ENCODE measurements at regions not wholly inside any gene's neighbourhood (a gene's known extent, or its start where the extent isn't known, plus 50 kb on each side); places are given as distances from the start of the nearest gene placed in this dataset.

DNA sequence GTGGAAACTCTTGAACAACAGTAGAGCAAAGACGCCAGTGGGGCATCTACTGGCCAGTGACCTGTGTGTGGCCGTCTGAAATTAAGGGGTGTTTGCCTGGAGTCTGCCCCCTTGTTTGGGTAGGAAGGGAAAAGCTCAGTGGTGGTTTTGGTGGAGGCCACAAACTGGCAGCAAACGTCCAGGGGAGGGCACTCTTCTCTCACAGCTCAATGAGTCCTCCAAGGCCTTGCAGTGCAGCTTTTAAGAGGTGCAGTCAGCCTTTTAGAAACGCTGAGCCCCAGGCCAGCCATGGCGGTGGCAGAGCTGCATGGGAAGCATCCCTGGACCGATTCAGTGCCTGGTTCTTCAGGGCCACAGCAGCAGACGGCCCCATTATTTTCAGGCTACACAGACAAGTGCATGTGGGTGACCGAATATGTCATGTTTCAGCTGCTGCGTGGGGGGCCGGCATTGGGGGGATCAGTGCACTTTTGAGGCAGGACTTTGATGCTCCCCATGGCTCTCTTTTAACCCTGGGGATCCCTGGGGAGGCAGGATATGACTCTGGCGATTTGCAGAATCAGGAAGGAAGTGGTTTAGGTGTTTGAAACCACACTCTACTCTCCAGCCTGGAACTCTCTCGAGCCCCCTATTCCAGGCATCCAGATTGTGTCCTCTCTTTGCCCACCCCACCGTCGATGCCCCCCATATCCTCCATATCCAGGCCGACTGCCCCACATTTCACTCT is 414.0 kb downstream of the PRDM2 start:
- Histone ChIP-seq H3K27ac (ENCODE audit: low read depth, low read length) (no peak overlapping the region), H3K36me3 (ENCODE audit: control insufficient read depth in 3 of 3, insufficient read depth in 3 of 3, low read length in 3 of 3) (no peaks in the 10 kb centered on the region), H3K4me3 (ENCODE audit: low read length in 3 of 3) (no peak overlapping the region), H3K4me1 (ENCODE audit: control insufficient read depth in 3 of 3, insufficient read depth in 3 of 3, low read length in 3 of 3) (no peaks in the 10 kb centered on the region), H3K9me3 (ENCODE audit: control insufficient read depth in 3 of 3, low read length in 3 of 3) (no peaks in the 10 kb centered on the region), H3K27me3 (ENCODE audit: control insufficient read depth in 3 of 3, insufficient read depth in 3 of 3, low read length in 3 of 3) (no peaks in the 10 kb centered on the region), H3K9ac (ENCODE audit: low read depth in 1 of 3, low read length in 3 of 3) (no peak overlapping the region)

- peaks cover 0 to 5% (median under 1%) of the 10 kb centered on the region in 3 donors for H3K9me3 ChIP-seq (ENCODE audit: control insufficient read depth in 3 of 3, low read length in 3 of 3)
- H3K9ac ChIP-seq (ENCODE audit: low read depth in 1 of 3, low read length in 3 of 3), result no peak overlapping the region
- no peaks in the 10 kb centered on the region for H3K4me1 ChIP-seq (ENCODE audit: control insufficient read depth in 3 of 3, insufficient read depth in 3 of 3, low read length in 3 of 3)
- no peak overlapping the region for H3K4me3 ChIP-seq (ENCODE audit: low read length in 3 of 3)
- no peaks in the 10 kb centered on the region for H3K27me3 ChIP-seq (ENCODE audit: control insufficient read depth in 3 of 3, insufficient read depth in 3 of 3, low read length in 3 of 3)
- H3K27ac ChIP-seq (ENCODE audit: low read depth, low read length), result no peak overlapping the region
- no peaks in the 10 kb centered on the region for H3K36me3 ChIP-seq (ENCODE audit: control insufficient read depth in 3 of 3, insufficient read depth in 3 of 3, low read length in 3 of 3)
These were observed 416.0 kb downstream of the PRDM2 start for GRCh38 chr1:14115976-14116375.

GRCh38 chr1:14117700-14118099 is 417.7 kb downstream of the PRDM2 start:
- no peak overlapping the region for H3K9ac ChIP-seq (ENCODE audit: low read depth in 1 of 3, low read length in 3 of 3)
- no peaks in the 10 kb centered on the region for H3K27me3 ChIP-seq (ENCODE audit: control insufficient read depth in 3 of 3, insufficient read depth in 3 of 3, low read length in 3 of 3)
- H3K4me1 ChIP-seq (ENCODE audit: control insufficient read depth in 3 of 3, insufficient read depth in 3 of 3, low read length in 3 of 3), result no peaks in the 10 kb centered on the region
- no peak overlapping the region for H3K4me3 ChIP-seq (ENCODE audit: low read length in 3 of 3)
- H3K27ac ChIP-seq (ENCODE audit: low read depth, low read length), result no peak overlapping the region
- H3K36me3 ChIP-seq (ENCODE audit: control insufficient read depth in 3 of 3, insufficient read depth in 3 of 3, low read length in 3 of 3), result no peaks in the 10 kb centered on the region
- H3K9me3 ChIP-seq (ENCODE audit: control insufficient read depth in 3 of 3, low read length in 3 of 3), result peaks cover 0 to 5% (median 2%) of the 10 kb centered on the region in 3 donors

GRCh38 chr1:14118691-14119485 is 418.9 kb downstream of the PRDM2 start:
- Histone ChIP-seq H3K4me1 (ENCODE audit: control insufficient read depth in 3 of 3, insufficient read depth in 3 of 3, low read length in 3 of 3) (no peaks in the 10 kb centered on the region), H3K27me3 (ENCODE audit: control insufficient read depth in 3 of 3, insufficient read depth in 3 of 3, low read length in 3 of 3) (no peaks in the 10 kb centered on the region), H3K9me3 (ENCODE audit: control insufficient read depth in 3 of 3, low read length in 3 of 3) (peaks cover 0 to 5% (median 2%) of the 10 kb centered on the region in 3 donors), H3K9ac (ENCODE audit: low read depth in 1 of 3, low read length in 3 of 3) (no peak overlapping the region), H3K36me3 (ENCODE audit: control insufficient read depth in 3 of 3, insufficient read depth in 3 of 3, low read length in 3 of 3) (no peaks in the 10 kb centered on the region), H3K4me3 (ENCODE audit: low read length in 3 of 3) (no peak overlapping the region), H3K27ac (ENCODE audit: low read depth, low read length) (no peak overlapping the region)

DNA sequence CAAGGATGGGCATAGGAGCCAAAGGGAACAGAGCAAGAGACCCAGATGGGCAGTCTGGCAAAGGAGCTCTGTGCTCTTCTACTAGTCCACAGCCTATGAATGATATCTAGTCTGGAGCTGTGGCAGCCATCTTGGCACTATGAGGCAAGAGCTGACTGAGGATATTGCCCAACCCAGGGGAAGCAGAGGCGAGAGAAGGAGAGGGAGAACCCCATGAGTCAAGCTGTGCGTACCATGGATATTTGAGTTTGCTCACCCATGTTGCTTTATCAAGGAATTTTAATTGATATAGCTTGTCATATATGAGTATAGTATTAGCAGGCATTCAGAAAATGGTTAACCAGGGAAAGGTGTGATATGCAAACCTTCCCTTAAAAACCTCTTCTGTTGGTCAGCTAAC is 420.9 kb downstream of the PRDM2 start:
- no peak overlapping the region for H3K4me3 ChIP-seq (ENCODE audit: low read length in 3 of 3)
- H3K27ac ChIP-seq (ENCODE audit: low read depth, low read length), result no peak overlapping the region
- H3K9me3 ChIP-seq (ENCODE audit: control insufficient read depth in 3 of 3, low read length in 3 of 3), result peaks cover 0 to 5% (median 2%) of the 10 kb centered on the region in 3 donors
- H3K36me3 ChIP-seq (ENCODE audit: control insufficient read depth in 3 of 3, insufficient read depth in 3 of 3, low read length in 3 of 3), result no peaks in the 10 kb centered on the region
- peaks cover 0 to 3% (median 0%) of the 10 kb centered on the region in 3 donors for H3K27me3 ChIP-seq (ENCODE audit: control insufficient read depth in 3 of 3, insufficient read depth in 3 of 3, low read length in 3 of 3)
- no peak overlapping the region for H3K9ac ChIP-seq (ENCODE audit: low read depth in 1 of 3, low read length in 3 of 3)
- no peaks in the 10 kb centered on the region for H3K4me1 ChIP-seq (ENCODE audit: control insufficient read depth in 3 of 3, insufficient read depth in 3 of 3, low read length in 3 of 3)

DNA sequence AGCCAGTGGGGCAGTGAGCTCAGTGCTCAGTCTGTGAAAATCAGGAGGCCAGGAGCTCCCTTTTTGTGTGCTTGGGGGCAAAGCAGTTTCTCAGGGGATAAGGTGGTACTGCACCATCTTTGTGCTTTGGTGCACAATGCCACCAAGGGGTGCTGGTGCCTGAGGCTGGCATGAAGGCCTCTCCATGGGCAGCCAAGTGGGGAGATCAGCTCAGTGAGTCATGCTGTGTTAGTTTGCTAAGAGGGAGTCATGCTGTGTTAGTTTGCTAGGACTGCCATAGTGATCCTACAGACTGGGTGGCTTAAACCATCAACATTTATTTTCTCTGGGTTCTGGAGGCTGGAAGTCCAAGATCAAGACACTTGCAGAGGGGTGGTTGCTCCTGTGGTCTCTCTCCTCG is 428.1 kb downstream of the PRDM2 start:
- Histone ChIP-seq H3K9ac (ENCODE audit: low read depth in 1 of 3, low read length in 3 of 3) (no peak overlapping the region), H3K4me3 (ENCODE audit: low read length in 3 of 3) (no peak overlapping the region), H3K27me3 (ENCODE audit: control insufficient read depth in 3 of 3, insufficient read depth in 3 of 3, low read length in 3 of 3) (peaks cover 0 to 3% (median 0%) of the 10 kb centered on the region in 3 donors), H3K36me3 (ENCODE audit: control insufficient read depth in 3 of 3, insufficient read depth in 3 of 3, low read length in 3 of 3) (no peaks in the 10 kb centered on the region), H3K4me1 (ENCODE audit: control insufficient read depth in 3 of 3, insufficient read depth in 3 of 3, low read length in 3 of 3) (no peaks in the 10 kb centered on the region), H3K27ac (ENCODE audit: low read depth, low read length) (no peak overlapping the region), H3K9me3 (ENCODE audit: control insufficient read depth in 3 of 3, low read length in 3 of 3) (no peaks in the 10 kb centered on the region)

DNA sequence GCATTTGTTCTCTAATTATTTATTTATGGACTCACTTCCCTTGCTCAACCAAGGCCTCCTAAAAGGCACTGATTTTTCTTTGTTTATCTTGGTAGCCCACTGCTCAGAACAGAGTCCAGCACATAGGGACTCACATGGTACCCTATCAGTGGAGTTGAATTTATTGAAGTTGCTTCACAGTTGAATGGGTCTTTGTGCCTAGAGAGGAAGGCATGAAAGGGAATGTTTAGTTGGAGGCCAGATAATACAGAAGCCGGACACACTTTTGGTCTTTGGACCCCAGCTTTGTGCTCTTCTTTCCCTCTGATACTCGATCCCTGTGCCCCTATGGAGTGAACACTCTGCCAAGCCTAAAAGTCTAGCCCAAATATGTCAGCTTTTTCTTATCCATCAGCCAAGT is 429.0 kb downstream of the PRDM2 start:
- no peaks in the 10 kb centered on the region for H3K4me1 ChIP-seq (ENCODE audit: control insufficient read depth in 3 of 3, insufficient read depth in 3 of 3, low read length in 3 of 3)
- no peaks in the 10 kb centered on the region for H3K9me3 ChIP-seq (ENCODE audit: control insufficient read depth in 3 of 3, low read length in 3 of 3)
- no peak overlapping the region for H3K4me3 ChIP-seq (ENCODE audit: low read length in 3 of 3)
- no peak overlapping the region for H3K9ac ChIP-seq (ENCODE audit: low read depth in 1 of 3, low read length in 3 of 3)
- no peaks in the 10 kb centered on the region for H3K36me3 ChIP-seq (ENCODE audit: control insufficient read depth in 3 of 3, insufficient read depth in 3 of 3, low read length in 3 of 3)
- H3K27me3 ChIP-seq (ENCODE audit: control insufficient read depth in 3 of 3, insufficient read depth in 3 of 3, low read length in 3 of 3), result peaks cover 0 to 3% (median 0%) of the 10 kb centered on the region in 3 donors
- no peak overlapping the region for H3K27ac ChIP-seq (ENCODE audit: low read depth, low read length)

DNA sequence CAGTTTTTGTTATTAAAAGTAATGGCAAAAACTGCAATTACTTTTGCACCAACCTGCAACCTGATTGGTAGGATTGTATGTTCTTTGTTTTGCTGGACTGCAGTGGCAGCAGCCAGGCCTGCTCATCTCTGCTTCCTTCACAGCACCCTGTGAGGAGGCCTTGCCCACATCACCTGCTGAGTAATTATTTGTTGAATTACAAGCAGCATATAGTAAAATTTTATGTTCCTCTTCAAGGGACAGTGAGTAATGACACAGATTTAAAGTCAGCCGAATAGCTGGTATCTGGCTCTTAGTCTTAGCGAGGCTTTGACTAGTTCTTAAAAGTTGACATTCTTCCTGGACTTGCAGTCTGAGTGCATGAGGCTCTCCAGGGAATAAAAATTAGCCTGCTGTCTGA is 435.1 kb downstream of the PRDM2 start:
- Histone ChIP-seq H3K4me3 (ENCODE audit: low read length in 3 of 3) (no peak overlapping the region), H3K27ac (ENCODE audit: low read depth, low read length) (no peak overlapping the region), H3K4me1 (ENCODE audit: control insufficient read depth in 3 of 3, insufficient read depth in 3 of 3, low read length in 3 of 3) (peaks cover 0 to 5% (median 0%) of the 10 kb centered on the region in 3 donors), H3K9ac (ENCODE audit: low read depth in 1 of 3, low read length in 3 of 3) (no peak overlapping the region), H3K9me3 (ENCODE audit: control insufficient read depth in 3 of 3, low read length in 3 of 3) (no peaks in the 10 kb centered on the region), H3K27me3 (ENCODE audit: control insufficient read depth in 3 of 3, insufficient read depth in 3 of 3, low read length in 3 of 3) (peaks cover 0 to 8% (median 8%) of the 10 kb centered on the region in 3 donors), H3K36me3 (ENCODE audit: control insufficient read depth in 3 of 3, insufficient read depth in 3 of 3, low read length in 3 of 3) (no peaks in the 10 kb centered on the region)

- no peaks in the 10 kb centered on the region for H3K36me3 ChIP-seq (ENCODE audit: control insufficient read depth in 3 of 3, insufficient read depth in 3 of 3, low read length in 3 of 3)
- H3K4me1 ChIP-seq (ENCODE audit: control insufficient read depth in 3 of 3, insufficient read depth in 3 of 3, low read length in 3 of 3), result peaks cover 1 to 12% (median 5%) of the 10 kb centered on the region in 3 donors
- peaks cover 0 to 8% (median 8%) of the 10 kb centered on the region in 3 donors for H3K27me3 ChIP-seq (ENCODE audit: control insufficient read depth in 3 of 3, insufficient read depth in 3 of 3, low read length in 3 of 3)
- H3K27ac ChIP-seq (ENCODE audit: low read depth, low read length), result no peak overlapping the region
- no peak overlapping the region for H3K4me3 ChIP-seq (ENCODE audit: low read length in 3 of 3)
- no peak overlapping the region for H3K9ac ChIP-seq (ENCODE audit: low read depth in 1 of 3, low read length in 3 of 3)
- no peaks in the 10 kb centered on the region for H3K9me3 ChIP-seq (ENCODE audit: control insufficient read depth in 3 of 3, low read length in 3 of 3)
These were observed 436.3 kb downstream of the PRDM2 start for GRCh38 chr1:14136152-14136763.

DNA sequence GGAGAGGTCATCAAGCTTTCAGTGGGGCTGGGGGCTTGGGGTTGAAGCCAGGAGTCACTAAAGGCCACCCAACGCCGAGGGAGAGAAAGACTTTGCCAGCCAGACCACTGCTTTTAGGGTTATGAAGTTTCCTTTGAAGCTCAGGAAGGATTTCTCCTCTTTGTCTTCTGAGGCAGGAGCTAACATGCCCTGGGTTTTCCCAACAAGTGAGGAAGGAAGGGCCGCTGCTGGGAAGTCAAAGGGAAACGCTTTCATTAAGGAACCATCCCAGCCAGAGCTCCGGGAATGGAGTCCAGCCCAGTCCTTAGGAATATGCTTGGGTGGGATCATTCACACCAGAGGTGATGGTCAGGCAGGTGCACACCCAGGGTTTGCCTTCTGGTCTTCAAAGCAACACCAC is 436.9 kb downstream of the PRDM2 start:
- Histone ChIP-seq H3K9ac (ENCODE audit: low read depth in 1 of 3, low read length in 3 of 3) (no peak overlapping the region), H3K27ac (ENCODE audit: low read depth, low read length) (no peak overlapping the region), H3K4me1 (ENCODE audit: control insufficient read depth in 3 of 3, insufficient read depth in 3 of 3, low read length in 3 of 3) (peaks cover 6 to 15% (median 10%) of the 10 kb centered on the region in 3 donors), H3K36me3 (ENCODE audit: control insufficient read depth in 3 of 3, insufficient read depth in 3 of 3, low read length in 3 of 3) (no peaks in the 10 kb centered on the region), H3K4me3 (ENCODE audit: low read length in 3 of 3) (no peak overlapping the region), H3K27me3 (ENCODE audit: control insufficient read depth in 3 of 3, insufficient read depth in 3 of 3, low read length in 3 of 3) (peaks cover 0 to 8% (median 8%) of the 10 kb centered on the region in 3 donors), H3K9me3 (ENCODE audit: control insufficient read depth in 3 of 3, low read length in 3 of 3) (no peaks in the 10 kb centered on the region)

Measured in skeletal muscle tissue (tissue), 3 donors.